Fibroblast of lung (primary cell): ENCODE measurements at regions not wholly inside any gene's neighbourhood (a gene's known extent, or its start where the extent isn't known, plus 50 kb on each side); places are given as distances from the start of the nearest gene placed in this dataset.

ENCODE experiments used
- DNase-seq, 2 donors: peaks; one replicate each; pipeline versions ENCODE4 v3.0.0 to v3.0.0-alpha.2; 2010; ENCODE audit warnings: low read depth in 2 of 2
- H2AFZ ChIP-seq: 2 replicates; pipeline ENCODE4 v1.5.1; 2012; ENCODE audit warnings: low read length, control low read depth, inconsistent platforms
- H3K27ac ChIP-seq: 2 replicates; pipeline ENCODE4 v1.5.1; 2011; ENCODE audit warnings: low read length, control low read depth; ENCODE audit not compliant: insufficient read depth
- H3K27me3 ChIP-seq: 2 replicates; pipeline ENCODE4 v1.5.1; 2011; ENCODE audit warnings: mild to moderate bottlenecking, low read length; ENCODE audit not compliant: control insufficient read depth, insufficient read depth
- H3K36me3 ChIP-seq: 2 replicates; pipeline ENCODE4 v1.5.1; 2011; ENCODE audit warnings: low read length; ENCODE audit not compliant: control insufficient read depth, insufficient read depth
- H3K4me1 ChIP-seq: 2 replicates; pipeline ENCODE4 v1.5.1; 2011; ENCODE audit warnings: low read length; ENCODE audit not compliant: control insufficient read depth, insufficient read depth; ENCODE audit errors: extremely low read depth
- H3K4me2 ChIP-seq: 2 replicates; pipeline ENCODE4 v1.5.1; 2011; ENCODE audit warnings: low read length, control low read depth; ENCODE audit not compliant: insufficient read depth; ENCODE audit errors: extremely low read depth
- H3K4me3 ChIP-seq, 4 experiments: fragments of 200-600 bp in 1 of 4; sonication (generic) in 1 of 4; replicated peaks in 1 of 4; 2 replicates each; pipeline ENCODE4 v1.5.1; 2011 to 2016; ENCODE audit warnings: low read length in 4 of 4, low read depth in 3 of 4, mild to moderate bottlenecking in 3 of 4, control low read depth in 2 of 4, inconsistent platforms in 1 of 4, mixed read lengths in 1 of 4; ENCODE audit not compliant: insufficient read depth in 1 of 4; ENCODE audit errors: control extremely low read depth in 1 of 4
- H3K79me2 ChIP-seq: 2 replicates; pipeline ENCODE4 v1.5.1; 2012; ENCODE audit warnings: mild to moderate bottlenecking, low read length, inconsistent platforms; ENCODE audit not compliant: control insufficient read depth, insufficient read depth
- H3K9ac ChIP-seq: 2 replicates; pipeline ENCODE4 v1.5.1; 2011; ENCODE audit warnings: mild to moderate bottlenecking, low read length, control low read depth; ENCODE audit not compliant: insufficient read depth
- H3K9me3 ChIP-seq: 2 replicates; pipeline ENCODE4 v1.5.1; 2012; ENCODE audit warnings: low read depth, low read length; ENCODE audit not compliant: control insufficient read depth, insufficient read depth
- H4K20me1 ChIP-seq: 2 replicates; pipeline ENCODE4 v1.5.1; 2011; ENCODE audit warnings: low read length; ENCODE audit not compliant: control insufficient read depth, insufficient read depth; ENCODE audit errors: extremely low read depth
- CTCF ChIP-seq, 2 donors: IDR thresholded peaks in 1 of 2; conservative IDR thresholded peaks in 1 of 2; 1 replicate in 1 of 2; 2 replicates in 1 of 2; pipeline ENCODE4 v1.5.1; 2011 to 2012; ENCODE audit warnings: low read length in 2 of 2, control low read depth in 1 of 2, inconsistent platforms in 1 of 2, low read depth in 1 of 2, mild to moderate bottlenecking in 1 of 2
- EZH2 ChIP-seq: IDR thresholded peaks from 2 replicates; pipeline ENCODE4 v1.5.1; 2012; ENCODE audit warnings: low read length, control low read depth, mild to moderate bottlenecking; ENCODE audit errors: missing control alignments

- no peak for DNase-seq
- Histone ChIP-seq H3K9me3 (no peaks in the 10 kb centered on the region), H3K4me3 (no peak overlapping the region), H3K9ac (no peak overlapping the region), H3K4me1 (no peaks in the 10 kb centered on the region), H3K4me2 (no peak overlapping the region), H2AFZ (no peak overlapping the region), H3K27ac (no peak overlapping the region), H3K36me3 (no peaks in the 10 kb centered on the region), H3K27me3 (no peaks in the 10 kb centered on the region), H4K20me1 (no peaks in the 10 kb centered on the region), H3K79me2 (no peaks in the 10 kb centered on the region)
- TF ChIP-seq EZH2 (no peak), CTCF (conservative IDR thresholded peaks at IDR 0.05 in 1 of 2, IDR thresholded peaks at IDR 0.05 in 1 of 2; ENCODE audit: low read depth in 1 of 2, low read length in 2 of 2) (no peak)
Measured at GRCh38 chr7:4444106-4444505, 238.0 kb upstream of the FOXK1 start.

DNA sequence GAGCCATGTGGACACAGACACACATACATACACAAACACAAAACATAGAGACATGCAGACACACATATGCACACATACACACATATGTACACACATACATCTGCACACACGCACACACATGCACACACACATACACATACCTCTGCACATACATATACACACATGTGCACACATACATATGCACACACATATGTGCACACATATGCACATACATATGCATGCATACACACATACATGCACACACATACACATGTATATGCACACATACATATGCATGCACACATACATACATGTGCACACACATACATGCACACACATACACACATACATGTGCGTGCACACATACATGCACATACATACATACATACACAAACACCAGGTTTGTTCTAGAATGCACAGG, 236.3 kb upstream of the FOXK1 start:
- no peak overlapping the region for H3K9ac ChIP-seq
- no peaks in the 10 kb centered on the region for H3K79me2 ChIP-seq
- no peak for DNase-seq
- no peaks in the 10 kb centered on the region for H3K9me3 ChIP-seq
- no peaks in the 10 kb centered on the region for H4K20me1 ChIP-seq
- H3K36me3 ChIP-seq = no peaks in the 10 kb centered on the region
- H3K4me3 ChIP-seq = no peak overlapping the region
- no peak overlapping the region for H3K27ac ChIP-seq
- no peaks in the 10 kb centered on the region for H3K27me3 ChIP-seq
- no peaks in the 10 kb centered on the region for H3K4me1 ChIP-seq
- no peak overlapping the region for H3K4me2 ChIP-seq
- no peak overlapping the region for H2AFZ ChIP-seq
- TF ChIP-seq CTCF (conservative IDR thresholded peaks at IDR 0.05 in 1 of 2, IDR thresholded peaks at IDR 0.05 in 1 of 2; ENCODE audit: low read depth in 1 of 2, low read length in 2 of 2) = no peak
- no peak for TF ChIP-seq EZH2

GRCh38 chr7:4449263-4449662, 232.8 kb upstream of the FOXK1 start:
- Histone ChIP-seq H2AFZ (no peak overlapping the region), H3K27me3 (no peaks in the 10 kb centered on the region), H3K4me1 (no peaks in the 10 kb centered on the region), H3K27ac (no peak overlapping the region), H3K79me2 (no peaks in the 10 kb centered on the region), H4K20me1 (no peaks in the 10 kb centered on the region), H3K36me3 (no peaks in the 10 kb centered on the region), H3K9me3 (no peaks in the 10 kb centered on the region), H3K4me2 (no peak overlapping the region), H3K9ac (no peak overlapping the region), H3K4me3 (no peak overlapping the region)
- DNase-seq = no peak
- no peak for TF ChIP-seq EZH2
- no peak for TF ChIP-seq CTCF (conservative IDR thresholded peaks at IDR 0.05 in 1 of 2, IDR thresholded peaks at IDR 0.05 in 1 of 2; ENCODE audit: low read depth in 1 of 2, low read length in 2 of 2)
